SK-N-SH treated with all-trans-retinoic acid at 6 μM for 48 hours (cell line): ENCODE measurements at regions not wholly inside any gene's neighbourhood (a gene's known extent, or its start where the extent isn't known, plus 50 kb on each side); places are given as distances from the start of the nearest gene placed in this dataset.

Experiments
- ATAC-seq: fragments of 200-7000 bp; cut with Tn5 transposase; 3 replicates; pipeline ENCODE4 v1.9.1; 2020; ENCODE audit warnings: mild to moderate bottlenecking, moderate library complexity
- BACH2 ChIP-seq: fragments of 250-450 bp; sonication (Bioruptor Pico); IDR thresholded peaks from 2 replicates; pipeline ENCODE4 v1.9.0; 2021; ENCODE audit warnings: mild to moderate bottlenecking, borderline replicate concordance
- ESRRG ChIP-seq: fragments of 250-450 bp; sonication (Bioruptor Pico); IDR thresholded peaks from 2 replicates; pipeline ENCODE4 v1.6.1; 2021; ENCODE audit warnings: mild to moderate bottlenecking
- GLIS3 ChIP-seq: fragments of 250-450 bp; sonication (Bioruptor Pico); IDR thresholded peaks from 2 replicates; pipeline ENCODE4 v1.5.0; 2020; ENCODE audit warnings: mild to moderate bottlenecking, moderate library complexity
- ISL1 ChIP-seq: fragments of 250-450 bp; sonication (Bioruptor Pico); IDR thresholded peaks from 2 replicates; pipeline ENCODE4 v2.1.2; 2022; ENCODE audit warnings: mild to moderate bottlenecking, moderate library complexity
- OSR1 ChIP-seq: fragments of 250-450 bp; sonication (Bioruptor Pico); IDR thresholded peaks from 2 replicates; pipeline ENCODE4 v1.8.0; 2022; ENCODE audit warnings: moderate library complexity, mild to moderate bottlenecking, inconsistent platforms
- PATZ1 ChIP-seq: fragments of 250-450 bp; sonication (Bioruptor Pico); IDR thresholded peaks from 2 replicates; pipeline ENCODE4 v1.8.0; 2020; ENCODE audit warnings: mild to moderate bottlenecking, moderate library complexity, borderline replicate concordance
- POU6F1 ChIP-seq: fragments of 250-450 bp; sonication (Bioruptor Pico); IDR thresholded peaks from 2 replicates; pipeline ENCODE4 v1.8.0; 2021; ENCODE audit warnings: low read depth, mild to moderate bottlenecking, moderate library complexity, borderline replicate concordance
- PPARA ChIP-seq: fragments of 250-450 bp; sonication (Bioruptor Pico); IDR thresholded peaks from 2 replicates; pipeline ENCODE4 v1.5.0; 2020; ENCODE audit warnings: mild to moderate bottlenecking, borderline replicate concordance
- RARB ChIP-seq: fragments of 250-450 bp; sonication (Bioruptor Pico); IDR thresholded peaks from 2 replicates; pipeline ENCODE4 v1.8.0; 2021; ENCODE audit warnings: mild to moderate bottlenecking, moderate library complexity
- SNAI2 ChIP-seq: fragments of 250-450 bp; sonication (Bioruptor Pico); IDR thresholded peaks from 2 replicates; pipeline ENCODE4 v1.5.0; 2020; ENCODE audit warnings: mild to moderate bottlenecking, moderate library complexity
- TCF4 ChIP-seq: fragments of 250-450 bp; sonication (Bioruptor Pico); IDR thresholded peaks from 2 replicates; pipeline ENCODE4 v1.8.0; 2021; ENCODE audit warnings: mild to moderate bottlenecking, moderate library complexity, borderline replicate concordance
- TOX ChIP-seq: fragments of 250-450 bp; sonication (Bioruptor Pico); IDR thresholded peaks from 2 replicates; pipeline ENCODE4 v1.8.0; 2021; ENCODE audit warnings: mild to moderate bottlenecking, moderate library complexity, borderline replicate concordance
- ZC3H10 ChIP-seq: fragments of 250-450 bp; sonication (Bioruptor Pico); IDR thresholded peaks from 2 replicates; pipeline ENCODE4 v1.5.1; 2021; ENCODE audit warnings: mild to moderate bottlenecking, moderate library complexity
- ZFP3 ChIP-seq: fragments of 250-450 bp; sonication (Bioruptor Pico); IDR thresholded peaks from 2 replicates; pipeline ENCODE4 v1.5.0; 2020; ENCODE audit warnings: mild to moderate bottlenecking, moderate library complexity
- ZFP30 ChIP-seq: fragments of 450-650 bp; formaldehyde crosslinking; IDR thresholded peaks from 2 replicates; pipeline ENCODE4 v1.5.0; 2022; ENCODE audit warnings: mild to moderate bottlenecking, moderate library complexity
- ZNF70 ChIP-seq: fragments of 450-650 bp; formaldehyde crosslinking; IDR thresholded peaks from 2 replicates; pipeline ENCODE4 v1.5.0; 2020; ENCODE audit warnings: mild to moderate bottlenecking, moderate library complexity
- ZNF8 ChIP-seq: fragments of 450-650 bp; formaldehyde crosslinking; IDR thresholded peaks from 2 replicates; pipeline ENCODE4 v1.5.0; 2020; ENCODE audit warnings: mild to moderate bottlenecking, moderate library complexity
- TF ChIP-seq, protein P1 (sequence below): fragments of 250-450 bp; sonication (Bioruptor Pico); IDR thresholded peaks from 2 replicates; pipeline ENCODE4 v1.5.1; 2020; ENCODE audit warnings: low read depth, mild to moderate bottlenecking, moderate library complexity
- TF ChIP-seq, protein P2 (sequence below): fragments of 250-450 bp; sonication (Bioruptor Pico); IDR thresholded peaks from 2 replicates; pipeline ENCODE4 v1.5.1; 2021; ENCODE audit warnings: mild to moderate bottlenecking, moderate library complexity
- TF ChIP-seq, protein P3 (sequence below): fragments of 250-450 bp; sonication (Bioruptor Pico); IDR thresholded peaks from 2 replicates; pipeline ENCODE4 v1.5.0; 2020; ENCODE audit warnings: mild to moderate bottlenecking, moderate library complexity

DNA sequence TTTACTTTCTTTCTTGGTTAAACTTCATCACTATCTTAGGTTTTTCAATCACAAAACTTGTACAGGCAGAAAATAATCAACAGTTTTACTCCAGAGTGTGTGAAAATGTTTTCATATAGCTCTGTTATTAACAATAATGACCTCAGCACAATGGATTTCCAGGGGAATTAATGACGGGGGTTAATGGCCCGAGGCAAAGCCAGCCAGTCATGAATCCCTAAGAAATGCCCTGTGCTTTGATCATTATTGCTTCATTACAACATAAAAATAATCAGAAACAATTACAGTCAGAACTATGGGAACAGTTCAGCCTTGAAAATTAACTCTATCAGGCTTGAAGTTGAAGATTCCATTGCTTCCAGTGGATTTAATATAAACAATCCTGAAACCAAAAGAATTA is 875.4 kb downstream of the ROBO2 start:
- ATAC-seq = no peak

DNA sequence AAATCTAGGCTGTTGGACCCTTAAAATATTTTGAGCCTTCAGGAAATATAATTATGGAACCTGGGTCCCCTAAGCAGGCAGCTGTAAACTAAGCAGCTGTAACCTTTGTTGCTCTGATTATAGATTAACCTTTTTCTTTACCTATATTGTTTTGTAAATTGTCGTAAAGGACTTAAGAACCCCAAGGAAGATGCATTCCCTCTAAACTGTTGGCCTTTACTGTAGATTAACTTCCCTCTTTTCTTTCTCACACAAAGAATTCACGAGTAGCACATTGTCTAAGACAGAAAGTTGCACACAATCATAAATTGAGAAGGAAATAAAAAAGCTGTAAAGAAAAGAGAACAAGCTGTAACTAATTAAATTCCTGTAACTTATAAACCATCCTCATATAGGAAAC is 877.3 kb downstream of the ROBO2 start:
- TF ChIP-seq PATZ1 (CRISPR knock-in tag) (no peak), ZNF70 (CRISPR knock-in tag) (no peak)
- no peak for ATAC-seq

More for the DNA sequence above, 875.4 kb downstream of the ROBO2 start:
- TF ChIP-seq, protein P1, sequence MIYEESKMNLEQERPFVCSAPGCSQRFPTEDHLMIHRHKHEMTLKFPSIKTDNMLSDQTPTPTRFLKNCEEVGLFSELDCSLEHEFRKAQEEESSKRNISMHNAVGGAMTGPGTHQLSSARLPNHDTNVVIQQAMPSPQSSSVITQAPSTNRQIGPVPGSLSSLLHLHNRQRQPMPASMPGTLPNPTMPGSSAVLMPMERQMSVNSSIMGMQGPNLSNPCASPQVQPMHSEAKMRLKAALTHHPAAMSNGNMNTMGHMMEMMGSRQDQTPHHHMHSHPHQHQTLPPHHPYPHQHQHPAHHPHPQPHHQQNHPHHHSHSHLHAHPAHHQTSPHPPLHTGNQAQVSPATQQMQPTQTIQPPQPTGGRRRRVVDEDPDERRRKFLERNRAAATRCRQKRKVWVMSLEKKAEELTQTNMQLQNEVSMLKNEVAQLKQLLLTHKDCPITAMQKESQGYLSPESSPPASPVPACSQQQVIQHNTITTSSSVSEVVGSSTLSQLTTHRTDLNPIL = no peak
- no peak for TF ChIP-seq ESRRG (CRISPR knock-in tag)

DNA sequence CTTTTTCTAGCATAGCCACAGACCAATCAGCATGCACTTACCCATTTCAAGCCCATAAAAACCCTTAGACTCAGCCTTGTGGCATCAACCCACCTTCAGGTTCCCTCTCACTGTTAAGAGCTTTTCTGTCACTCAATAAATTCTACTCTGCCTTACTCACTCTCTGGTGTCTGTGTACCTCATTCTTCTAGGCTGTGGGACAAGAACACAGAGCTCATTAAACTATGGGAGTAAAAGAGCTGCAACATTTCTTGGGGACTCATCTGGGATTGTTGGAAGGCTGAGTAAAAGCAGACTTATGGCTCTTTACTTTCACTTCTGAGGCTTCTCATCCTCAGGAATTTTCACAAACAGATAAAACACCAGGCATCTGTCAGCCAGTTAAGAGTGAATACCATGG is 879.3 kb downstream of the ROBO2 start:
- no peak for ATAC-seq
- no peak for TF ChIP-seq RARB (CRISPR knock-in tag)
- TF ChIP-seq POU6F1 = no peak
- no peak for TF ChIP-seq ZC3H10 (CRISPR knock-in tag)
- no peak for TF ChIP-seq TCF4
- TF ChIP-seq OSR1 (CRISPR knock-in tag) = no peak
- TF ChIP-seq ZFP3 (CRISPR knock-in tag) = no peak
- no peak for TF ChIP-seq BACH2 (CRISPR knock-in tag)

DNA sequence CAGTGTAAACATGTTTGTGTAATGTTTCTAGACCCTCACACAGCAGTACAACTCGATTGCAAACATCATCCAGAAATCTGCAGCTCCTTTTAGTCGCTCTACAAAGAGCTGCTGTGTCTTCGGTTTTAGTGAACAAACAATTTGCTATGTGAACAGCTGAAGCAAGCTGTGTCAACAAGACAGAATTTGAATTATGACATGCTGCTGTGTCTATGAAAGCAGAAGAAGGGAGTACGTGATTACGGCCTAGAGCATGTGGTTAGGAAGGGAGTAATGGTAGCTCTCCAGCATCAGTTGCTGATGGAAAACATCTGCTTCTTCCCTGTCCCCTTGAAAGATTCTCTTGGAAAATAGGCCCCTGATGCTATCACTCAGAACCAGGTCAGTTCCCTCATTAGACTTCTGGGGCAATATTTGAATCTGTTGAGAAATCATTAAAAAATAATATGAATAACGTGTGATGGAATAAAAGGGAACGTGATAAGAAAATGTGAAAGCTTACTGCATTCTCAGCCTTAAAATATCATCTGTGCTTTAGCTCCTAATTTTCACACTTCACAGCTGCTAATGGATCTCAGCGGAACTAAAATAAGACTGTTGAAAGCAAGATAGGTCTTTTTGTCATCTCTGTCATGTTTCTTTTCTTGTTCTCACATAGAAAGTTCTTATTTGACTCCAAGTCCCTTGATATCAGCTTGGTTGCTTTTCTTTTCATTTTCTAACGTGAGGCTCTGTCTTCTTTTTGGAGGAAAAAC is 891.5 kb downstream of the ROBO2 start:
- TF ChIP-seq TCF4 (peak; percentile 18; the same call in 1 of the 2 replicates), GLIS3 (CRISPR knock-in tag) (no peak)

DNA sequence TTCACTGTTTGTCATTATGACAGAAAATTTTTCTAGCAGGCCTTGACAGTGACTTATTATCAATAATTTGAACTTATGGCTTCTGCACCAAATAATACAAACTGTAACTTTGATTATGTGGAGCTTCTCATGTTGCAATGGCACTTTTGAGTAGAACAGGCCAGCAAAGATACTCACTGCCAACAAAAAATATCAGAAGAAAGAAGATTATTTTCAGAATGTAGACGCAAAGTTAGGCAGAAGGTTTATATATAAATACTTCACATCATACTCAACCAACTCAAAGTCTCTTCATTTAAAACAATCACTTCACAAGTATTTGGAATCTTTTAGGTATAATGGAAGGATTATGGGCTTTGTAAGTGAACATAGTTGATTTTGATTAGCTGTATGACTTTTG is 893.0 kb downstream of the ROBO2 start:
- ATAC-seq = no peak
- no peak for TF ChIP-seq PPARA (CRISPR knock-in tag)
- TF ChIP-seq ZNF70 (CRISPR knock-in tag) = no peak
- no peak for TF ChIP-seq OSR1 (CRISPR knock-in tag)
- no peak for TF ChIP-seq PATZ1 (CRISPR knock-in tag)
- TF ChIP-seq, protein P2, sequence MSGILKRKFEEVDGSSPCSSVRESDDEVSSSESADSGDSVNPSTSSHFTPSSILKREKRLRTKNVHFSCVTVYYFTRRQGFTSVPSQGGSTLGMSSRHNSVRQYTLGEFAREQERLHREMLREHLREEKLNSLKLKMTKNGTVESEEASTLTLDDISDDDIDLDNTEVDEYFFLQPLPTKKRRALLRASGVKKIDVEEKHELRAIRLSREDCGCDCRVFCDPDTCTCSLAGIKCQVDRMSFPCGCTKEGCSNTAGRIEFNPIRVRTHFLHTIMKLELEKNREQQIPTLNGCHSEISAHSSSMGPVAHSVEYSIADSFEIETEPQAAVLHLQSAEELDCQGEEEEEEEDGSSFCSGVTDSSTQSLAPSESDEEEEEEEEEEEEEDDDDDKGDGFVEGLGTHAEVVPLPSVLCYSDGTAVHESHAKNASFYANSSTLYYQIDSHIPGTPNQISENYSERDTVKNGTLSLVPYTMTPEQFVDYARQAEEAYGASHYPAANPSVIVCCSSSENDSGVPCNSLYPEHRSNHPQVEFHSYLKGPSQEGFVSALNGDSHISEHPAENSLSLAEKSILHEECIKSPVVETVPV (CRISPR knock-in tag) = no peak
- no peak for TF ChIP-seq SNAI2 (CRISPR knock-in tag)
- TF ChIP-seq BACH2 (CRISPR knock-in tag) = no peak
- TF ChIP-seq GLIS3 (CRISPR knock-in tag) = no peak
- no peak for TF ChIP-seq ISL1 (CRISPR knock-in tag)
- no peak for TF ChIP-seq TOX
- TF ChIP-seq RARB (CRISPR knock-in tag) = no peak
- TF ChIP-seq, protein P3, sequence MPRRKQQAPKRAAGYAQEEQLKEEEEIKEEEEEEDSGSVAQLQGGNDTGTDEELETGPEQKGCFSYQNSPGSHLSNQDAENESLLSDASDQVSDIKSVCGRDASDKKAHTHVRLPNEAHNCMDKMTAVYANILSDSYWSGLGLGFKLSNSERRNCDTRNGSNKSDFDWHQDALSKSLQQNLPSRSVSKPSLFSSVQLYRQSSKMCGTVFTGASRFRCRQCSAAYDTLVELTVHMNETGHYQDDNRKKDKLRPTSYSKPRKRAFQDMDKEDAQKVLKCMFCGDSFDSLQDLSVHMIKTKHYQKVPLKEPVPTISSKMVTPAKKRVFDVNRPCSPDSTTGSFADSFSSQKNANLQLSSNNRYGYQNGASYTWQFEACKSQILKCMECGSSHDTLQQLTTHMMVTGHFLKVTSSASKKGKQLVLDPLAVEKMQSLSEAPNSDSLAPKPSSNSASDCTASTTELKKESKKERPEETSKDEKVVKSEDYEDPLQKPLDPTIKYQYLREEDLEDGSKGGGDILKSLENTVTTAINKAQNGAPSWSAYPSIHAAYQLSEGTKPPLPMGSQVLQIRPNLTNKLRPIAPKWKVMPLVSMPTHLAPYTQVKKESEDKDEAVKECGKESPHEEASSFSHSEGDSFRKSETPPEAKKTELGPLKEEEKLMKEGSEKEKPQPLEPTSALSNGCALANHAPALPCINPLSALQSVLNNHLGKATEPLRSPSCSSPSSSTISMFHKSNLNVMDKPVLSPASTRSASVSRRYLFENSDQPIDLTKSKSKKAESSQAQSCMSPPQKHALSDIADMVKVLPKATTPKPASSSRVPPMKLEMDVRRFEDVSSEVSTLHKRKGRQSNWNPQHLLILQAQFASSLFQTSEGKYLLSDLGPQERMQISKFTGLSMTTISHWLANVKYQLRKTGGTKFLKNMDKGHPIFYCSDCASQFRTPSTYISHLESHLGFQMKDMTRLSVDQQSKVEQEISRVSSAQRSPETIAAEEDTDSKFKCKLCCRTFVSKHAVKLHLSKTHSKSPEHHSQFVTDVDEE (CRISPR knock-in tag) = no peak
- TF ChIP-seq ZFP30 (CRISPR knock-in tag) = no peak
- TF ChIP-seq ZFP3 (CRISPR knock-in tag) = no peak
- TF ChIP-seq ESRRG (CRISPR knock-in tag) = no peak
- no peak for TF ChIP-seq ZNF8 (CRISPR knock-in tag)
- TF ChIP-seq POU6F1 = no peak
- no peak for TF ChIP-seq TCF4
- TF ChIP-seq ZC3H10 (CRISPR knock-in tag) = no peak
- TF ChIP-seq, all 23 proteins: peak for 0

More for the DNA sequence above, 891.5 kb downstream of the ROBO2 start:
- no peak for ATAC-seq
